ENCODE measurements at regions not wholly inside any gene's neighbourhood (a gene's known extent, or its start where the extent isn't known, plus 50 kb on each side); places are given as distances from the start of the nearest gene placed in this dataset.

GRCh38 chr3:102225005-102225404 is 209.8 kb upstream of the ZPLD1 start:
- no peaks in the 10 kb centered on the region for H4K20me1 ChIP-seq (ENCODE audit: insufficient read depth)
- TF ChIP-seq JUND (IDR thresholded peaks at IDR 0.05) (no peak), SIN3A (IDR thresholded peaks at IDR 0.05; ENCODE audit: low read depth) (no peak), SRF (IDR thresholded peaks at IDR 0.05; ENCODE audit: low read depth) (no peak), ZBTB33 (IDR thresholded peaks at IDR 0.05; ENCODE audit: extremely low read depth, insufficient replicate concordance, low read length) (no peak), ZFX (IDR thresholded peaks at IDR 0.05) (no peak), ATF3 (IDR thresholded peaks at IDR 0.05) (no peak)
- no peak overlapping the region for H3K4me3 ChIP-seq (replicated peaks in 1 of 2; ENCODE audit: low read depth in 1 of 2, low read length in 2 of 2)
- no peaks in the 10 kb centered on the region for H3K36me3 ChIP-seq (ENCODE audit: control insufficient read depth in 1 of 2, insufficient read depth in 2 of 2, low read length in 2 of 2)
- intact Hi-C loops (cut with micrococcal nuclease), result loop anchor here (1.0 to 2.0 kb wide), 3 partner anchors 412 to 530 kb away; no protein-coding TSS in a partner anchor
- no peak overlapping the region for H2AFZ ChIP-seq (ENCODE audit: low read depth, low read length, poor library complexity, severe bottlenecking)
- H3K9me2 ChIP-seq (ENCODE audit: insufficient read depth), result no peaks in the 10 kb centered on the region
- no peak overlapping the region for H3K4me2 ChIP-seq (ENCODE audit: low read length)
- H3K27me3 ChIP-seq (ENCODE audit: insufficient read depth, low read length), result no peaks in the 10 kb centered on the region
- no peak for ATAC-seq
- H3K9ac ChIP-seq (ENCODE audit: low read length), result no peak overlapping the region
- no peaks in the 10 kb centered on the region for H3K4me1 ChIP-seq (ENCODE audit: control insufficient read depth in 1 of 2, insufficient read depth in 2 of 2, low read length in 2 of 2)
- no peaks in the 10 kb centered on the region for H3K9me3 ChIP-seq (ENCODE audit: control insufficient read depth in 1 of 2, insufficient read depth in 1 of 2, low read depth in 1 of 2, low read length in 2 of 2)
- POLR2A ChIA-PET, result interaction anchor here (0.9 to 1.9 kb wide), 4 partner anchors 376 to 540 kb away, joined by 3 to 7 read pairs (median 4); partner anchors contain the start of gene NFKBIZ
- CTCF ChIA-PET, result interaction anchor here (0.7 to 2.6 kb wide), 19 partner anchors 33 to 425 kb away, joined by 3 to 121 read pairs (median 4); partner anchors contain the start of gene NFKBIZ
- no peak overlapping the region for H3K27ac ChIP-seq (ENCODE audit: low read depth, low read length)
- DNase-seq (ENCODE audit: low read depth, low spot score), result no peak
- BruUV-seq (replicated peaks), result no TSS peak
- H3K79me2 ChIP-seq (ENCODE audit: insufficient read depth, low read length), result no peaks in the 10 kb centered on the region
- RAD21 ChIA-PET (ENCODE audit: low non-redundant PET in 1 of 2, low total read pairs in 2 of 2, uncharacterized antibody in 2 of 2, unreplicated experiment in 2 of 2), result interaction anchor here (0.5 to 1.9 kb wide), 11 partner anchors 30 to 423 kb away, joined by 3 to 12 read pairs (median 4); no protein-coding TSS in a partner anchor

Data from HCT116 (cell line).